ENCODE measurements at regions not wholly inside any gene's neighbourhood (a gene's known extent, or its start where the extent isn't known, plus 50 kb on each side); places are given as distances from the start of the nearest gene placed in this dataset.

GRCh38 chr2:21930226-21930625 is 806.5 kb downstream of the TDRD15 start:
- TF ChIP-seq, protein P1, sequence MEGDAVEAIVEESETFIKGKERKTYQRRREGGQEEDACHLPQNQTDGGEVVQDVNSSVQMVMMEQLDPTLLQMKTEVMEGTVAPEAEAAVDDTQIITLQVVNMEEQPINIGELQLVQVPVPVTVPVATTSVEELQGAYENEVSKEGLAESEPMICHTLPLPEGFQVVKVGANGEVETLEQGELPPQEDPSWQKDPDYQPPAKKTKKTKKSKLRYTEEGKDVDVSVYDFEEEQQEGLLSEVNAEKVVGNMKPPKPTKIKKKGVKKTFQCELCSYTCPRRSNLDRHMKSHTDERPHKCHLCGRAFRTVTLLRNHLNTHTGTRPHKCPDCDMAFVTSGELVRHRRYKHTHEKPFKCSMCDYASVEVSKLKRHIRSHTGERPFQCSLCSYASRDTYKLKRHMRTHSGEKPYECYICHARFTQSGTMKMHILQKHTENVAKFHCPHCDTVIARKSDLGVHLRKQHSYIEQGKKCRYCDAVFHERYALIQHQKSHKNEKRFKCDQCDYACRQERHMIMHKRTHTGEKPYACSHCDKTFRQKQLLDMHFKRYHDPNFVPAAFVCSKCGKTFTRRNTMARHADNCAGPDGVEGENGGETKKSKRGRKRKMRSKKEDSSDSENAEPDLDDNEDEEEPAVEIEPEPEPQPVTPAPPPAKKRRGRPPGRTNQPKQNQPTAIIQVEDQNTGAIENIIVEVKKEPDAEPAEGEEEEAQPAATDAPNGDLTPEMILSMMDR (IDR thresholded peaks at IDR 0.05; ENCODE audit: extremely low read depth, missing control alignments) = no peak

DNA sequence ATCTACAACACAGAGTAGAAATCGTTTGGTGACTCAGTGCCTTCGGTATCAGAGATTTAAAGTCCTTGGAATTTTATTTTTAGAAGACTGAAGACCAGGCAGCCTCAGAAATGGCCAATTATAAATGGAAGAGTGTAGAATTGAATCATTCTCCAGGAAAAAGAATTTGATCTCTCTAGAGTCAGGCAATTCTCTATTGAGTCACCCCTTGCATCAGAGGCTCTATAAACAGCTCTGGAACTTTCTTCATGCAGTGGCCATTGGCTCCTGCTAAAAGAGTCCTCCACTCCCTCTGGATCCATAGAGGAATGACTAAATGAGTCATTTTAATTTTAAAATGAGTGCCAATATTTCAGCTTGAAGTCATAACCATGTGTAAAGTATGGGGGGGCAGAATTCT is 816.2 kb downstream of the TDRD15 start:
- DNase-seq (ENCODE audit: low spot score) = no peak
- TF ChIP-seq, protein P1 (IDR thresholded peaks at IDR 0.05; ENCODE audit: extremely low read depth, missing control alignments) = no peak

More at GRCh38 chr2:21930226-21930625, 806.5 kb downstream of the TDRD15 start:
- DNase-seq (ENCODE audit: low spot score) = no peak

GRCh38 chr2:21944536-21944935 is 820.8 kb downstream of the TDRD15 start:
- TF ChIP-seq, protein P1 (IDR thresholded peaks at IDR 0.05; ENCODE audit: extremely low read depth, missing control alignments) = no peak
- DNase-seq (ENCODE audit: low spot score) = no peak

GRCh38 chr2:21945658-21946057 is 821.9 kb downstream of the TDRD15 start:
- TF ChIP-seq, protein P1 (IDR thresholded peaks at IDR 0.05; ENCODE audit: extremely low read depth, missing control alignments) = no peak
- no peak for DNase-seq (ENCODE audit: low spot score)

GRCh38 chr2:21947046-21947445 is 823.3 kb downstream of the TDRD15 start:
- TF ChIP-seq, protein P1 (IDR thresholded peaks at IDR 0.05; ENCODE audit: extremely low read depth, missing control alignments) = no peak
- no peak for DNase-seq (ENCODE audit: low spot score)

DNA sequence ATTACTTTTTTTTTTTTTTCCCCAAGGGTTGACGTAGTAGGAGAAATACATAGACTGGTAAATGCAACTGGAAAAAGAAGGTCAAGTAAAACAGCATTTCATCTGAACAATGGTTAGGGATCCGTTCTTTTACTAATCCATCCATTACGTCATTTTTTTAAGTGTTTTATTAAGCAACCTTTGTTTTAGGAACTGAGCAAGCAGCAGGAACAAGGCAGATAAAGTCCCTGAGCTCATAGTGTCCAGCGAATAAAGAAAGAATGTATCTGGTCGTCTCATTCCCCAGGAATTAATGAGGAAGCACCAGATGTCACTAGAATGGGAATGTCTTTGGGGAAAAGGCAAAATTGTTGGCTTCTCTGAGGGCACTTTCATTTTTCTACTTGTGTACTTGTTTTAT is 842.4 kb downstream of the TDRD15 start:
- DNase-seq (ENCODE audit: low spot score) = no peak
- TF ChIP-seq, protein P1 (IDR thresholded peaks at IDR 0.05; ENCODE audit: extremely low read depth, missing control alignments) = no peak

- no peak for DNase-seq (ENCODE audit: low spot score)
- TF ChIP-seq, protein P1 (IDR thresholded peaks at IDR 0.05; ENCODE audit: extremely low read depth, missing control alignments) = no peak
Observed at GRCh38 chr2:21970971-21971370, 847.2 kb downstream of the TDRD15 start.

All from GM20000 (cell line).